GM19240 (cell line): ENCODE measurements at regions not wholly inside any gene's neighbourhood (a gene's known extent, or its start where the extent isn't known, plus 50 kb on each side); places are given as distances from the start of the nearest gene placed in this dataset.
A peak's percentile ranks its signal among the peaks of the same experiment; 100 is the strongest.

Source experiments
- DNase-seq: peaks from one replicate; pipeline ENCODE4 v3.0.0; 2011; ENCODE audit warnings: low spot score; ENCODE audit not compliant: insufficient read length

GRCh38 chr1:104671684-104672353, 922.1 kb downstream of the AMY1C start:
- no peak for DNase-seq

DNA sequence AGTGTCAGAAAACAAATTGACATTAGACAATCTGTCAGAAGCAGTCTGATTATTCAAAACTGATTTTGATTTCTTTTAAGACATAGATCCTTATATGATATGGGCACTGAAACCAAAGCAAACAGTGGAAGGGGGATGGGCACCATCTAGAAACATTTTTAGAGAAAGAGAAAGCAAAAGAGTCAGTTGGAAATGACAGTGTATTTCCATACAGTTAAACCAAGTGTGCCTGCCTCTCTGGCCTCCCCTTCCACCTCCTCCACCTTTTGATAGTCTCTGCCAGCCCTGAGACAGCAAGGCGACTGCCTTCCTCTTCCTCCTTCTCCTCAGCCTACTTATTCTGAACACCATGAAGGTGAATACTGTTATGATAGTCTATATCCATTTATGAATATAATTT, 949.7 kb downstream of the AMY1C start:
- no peak for DNase-seq

GRCh38 chr1:104702731-104703130, 953.0 kb downstream of the AMY1C start:
- DNase-seq, result no peak

GRCh38 chr1:104706631-104707147, 957.0 kb downstream of the AMY1C start:
- DNase-seq, result no peak

- DNase-seq, result no peak
Measured at GRCh38 chr1:104718752-104719151, 969.1 kb downstream of the AMY1C start.

GRCh38 chr1:104720741-104721140, 971.0 kb downstream of the AMY1C start:
- DNase-seq, result no peak

DNA sequence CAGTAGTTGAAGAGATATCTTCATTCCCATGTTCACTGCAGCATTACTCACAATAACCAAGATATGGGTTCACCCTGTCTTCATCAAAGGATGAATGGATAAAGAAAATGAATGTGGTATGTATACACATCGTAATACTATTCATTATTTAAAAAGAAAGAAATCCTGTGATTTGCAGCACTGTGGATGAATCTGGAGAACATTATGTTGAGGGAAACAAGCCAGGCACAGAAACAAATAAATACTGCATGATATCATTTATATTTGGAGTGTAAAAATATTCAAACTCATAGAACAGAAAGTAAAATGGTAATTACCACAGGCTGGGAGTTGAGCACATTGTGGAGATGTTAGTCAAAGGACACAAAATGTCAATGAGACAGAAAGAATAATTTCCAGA, 977.2 kb downstream of the AMY1C start:
- no peak for DNase-seq

GRCh38 chr1:104733866-104734265, 984.2 kb downstream of the AMY1C start:
- no peak for DNase-seq

DNA sequence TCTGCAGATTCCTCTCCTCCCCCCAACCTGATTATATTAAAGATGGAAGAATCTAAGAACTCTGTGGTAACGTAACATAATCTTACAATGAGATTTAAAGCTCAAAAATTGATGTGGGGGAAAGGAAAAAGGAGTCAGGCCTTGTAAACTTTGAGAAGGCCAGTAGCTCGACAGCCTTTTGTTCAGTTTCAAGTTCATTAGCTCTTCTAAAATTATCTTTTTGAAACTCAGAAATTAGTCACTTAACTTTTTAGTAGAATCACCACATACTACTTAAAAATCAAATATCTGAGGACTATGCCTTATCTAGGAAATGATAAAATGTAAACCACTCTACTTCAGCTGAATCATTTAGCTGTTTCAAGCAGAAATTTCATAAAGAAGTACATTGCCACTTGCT, 996.2 kb downstream of the AMY1C start:
- DNase-seq, result no peak

GRCh38 chr1:104746994-104747393, 997.3 kb downstream of the AMY1C start:
- DNase-seq, result no peak

GRCh38 chr1:104760017-104760416, 1010.3 kb downstream of the AMY1C start:
- DNase-seq, result no peak

- DNase-seq, result no peak
Measured at GRCh38 chr1:104761961-104762570, 1012.4 kb downstream of the AMY1C start.

DNA sequence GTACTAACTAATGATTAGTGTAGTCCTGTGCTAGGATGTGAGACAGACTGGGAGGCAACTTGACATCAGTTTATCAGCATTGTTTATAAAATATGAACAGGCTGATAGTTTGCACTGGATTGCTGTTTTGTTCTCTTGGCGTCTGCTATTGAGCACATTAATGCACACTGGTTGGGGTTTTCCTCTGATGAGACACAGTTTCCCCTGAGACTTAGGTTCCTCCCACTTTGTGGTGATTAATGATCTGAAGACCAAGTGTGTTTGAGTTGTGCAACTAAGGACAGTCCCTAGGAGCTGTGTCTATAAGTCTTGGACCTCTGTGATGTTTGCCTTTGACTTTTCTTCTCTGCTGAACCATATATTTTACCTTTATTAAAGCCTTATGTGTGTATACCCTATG, 1015.4 kb downstream of the AMY1C start:
- no peak for DNase-seq

DNA sequence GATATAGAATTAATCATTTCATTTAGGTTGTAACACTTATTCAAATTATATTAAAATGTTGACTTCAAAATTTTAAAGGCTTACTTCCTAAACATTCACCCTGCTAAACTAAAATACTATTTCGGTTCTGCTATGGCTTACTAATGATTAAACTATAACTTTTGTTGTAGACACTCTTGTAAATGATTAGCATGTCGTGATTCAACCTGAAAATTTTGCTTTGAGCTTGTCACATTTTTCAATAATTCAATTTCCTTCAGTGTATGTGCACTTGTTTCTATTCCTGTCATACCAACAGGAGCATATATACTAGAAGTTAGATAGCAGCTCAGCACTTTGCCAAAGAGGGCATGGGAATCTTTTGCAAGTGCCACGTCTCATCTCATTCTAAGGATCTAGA, 1018.8 kb downstream of the AMY1C start:
- no peak for DNase-seq

DNA sequence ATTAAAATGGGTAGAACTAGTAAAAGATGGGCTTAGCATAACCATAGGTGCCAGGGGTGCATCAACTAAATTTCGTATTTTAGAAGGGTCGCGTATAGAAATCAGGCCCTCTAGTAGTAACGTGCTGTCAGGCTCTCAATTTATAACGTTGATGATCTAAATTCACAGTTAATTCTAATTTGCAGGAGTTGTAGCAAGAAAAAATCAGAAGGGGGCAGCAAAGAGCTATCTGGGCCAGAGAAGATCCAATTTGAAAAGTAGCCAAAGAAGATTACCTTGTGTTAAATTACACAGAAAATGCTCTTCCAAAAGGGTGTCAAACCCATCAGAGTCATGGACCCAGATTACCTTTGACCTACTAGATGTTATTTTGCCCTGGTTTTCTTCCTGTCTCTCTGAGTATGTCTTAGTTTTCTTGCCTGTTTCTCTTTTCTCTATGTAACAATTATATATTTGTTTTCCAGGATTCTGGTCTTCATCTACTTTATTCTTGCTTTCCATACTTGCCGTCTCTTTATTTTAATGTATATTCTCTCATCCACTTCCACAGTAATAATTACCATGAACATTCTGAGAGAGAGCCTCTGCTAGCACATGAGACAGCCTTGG, 1030.9 kb downstream of the AMY1C start:
- DNase-seq, result peak; percentile 30

DNA sequence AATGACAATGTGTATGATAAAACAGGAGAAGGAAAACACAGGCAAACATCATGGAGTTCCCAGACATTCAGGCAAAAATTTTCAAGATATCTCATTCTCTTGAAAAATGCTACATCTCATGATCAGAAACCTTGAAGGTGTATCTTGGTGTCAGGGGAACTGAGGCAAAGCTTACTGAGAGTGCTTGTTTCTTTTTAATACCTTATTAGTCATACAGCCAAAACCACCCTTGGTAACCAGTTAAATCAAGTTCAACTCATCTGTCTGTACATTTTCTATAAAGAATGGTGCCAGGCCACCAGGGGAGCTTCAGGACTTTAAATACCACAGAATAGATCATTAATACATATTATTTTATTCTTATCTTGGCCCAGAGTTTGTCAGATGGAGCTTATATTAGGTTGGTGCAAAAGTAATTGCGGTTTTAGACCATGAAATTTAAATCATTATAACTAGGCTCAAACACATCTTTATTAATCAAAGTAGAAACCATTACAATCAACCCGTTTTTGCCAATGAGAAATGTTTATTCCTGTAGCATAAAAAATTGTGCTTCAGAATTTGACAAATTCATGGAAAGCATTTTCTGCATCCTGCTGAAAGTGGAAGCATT, 1036.0 kb downstream of the AMY1C start:
- DNase-seq, result no peak

DNA sequence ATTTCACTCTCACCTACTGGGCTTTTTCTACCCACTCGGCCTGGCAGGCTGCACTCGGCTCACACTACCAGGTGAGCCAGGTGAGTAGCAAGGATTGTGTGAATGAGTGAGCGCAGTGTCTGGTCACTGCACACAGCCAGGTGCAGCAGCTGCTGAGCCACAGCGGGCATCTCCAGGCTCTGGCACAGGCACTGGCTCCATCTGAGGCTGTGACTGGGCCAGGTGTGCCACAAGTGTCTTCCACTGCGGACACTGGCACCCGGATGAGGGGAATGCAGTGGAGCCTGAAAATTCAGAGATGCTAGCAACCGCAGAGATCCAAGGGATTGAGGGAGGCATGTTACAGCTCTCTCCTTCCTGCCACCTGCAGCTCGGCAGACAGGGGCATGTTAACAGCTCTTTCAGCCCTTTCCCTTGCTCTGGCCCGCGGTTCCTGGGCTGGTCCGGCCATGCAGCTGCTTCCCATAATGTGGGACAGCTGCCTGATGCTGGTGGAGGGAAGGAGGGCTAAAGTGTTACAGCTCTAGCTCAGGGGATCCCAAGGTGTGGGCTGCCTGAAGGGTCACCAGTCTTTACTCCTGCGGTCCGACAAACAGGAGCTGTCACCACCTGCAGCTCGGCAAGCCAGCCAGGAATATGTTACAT, 1038.3 kb downstream of the AMY1C start:
- no peak for DNase-seq

GRCh38 chr1:104791030-104791429, 1041.3 kb downstream of the AMY1C start:
- DNase-seq, result no peak

DNA sequence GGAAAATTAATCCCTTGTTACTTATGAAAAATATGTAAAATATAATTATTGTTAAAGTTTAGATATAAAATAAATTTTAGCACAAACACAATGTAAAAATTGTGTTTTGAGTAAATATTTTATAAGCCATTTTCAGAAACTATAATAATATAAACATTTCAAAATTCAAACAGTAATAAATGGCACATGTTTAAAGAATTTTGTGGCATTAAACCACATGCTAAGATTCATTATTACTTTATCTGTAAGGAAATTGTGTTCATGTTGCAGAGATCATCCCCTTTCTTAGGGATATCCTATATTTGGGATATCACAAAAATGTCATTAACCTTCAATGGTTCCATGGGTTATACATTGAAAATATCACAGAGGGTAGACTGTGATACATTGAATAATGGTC, 1044.3 kb downstream of the AMY1C start:
- no peak for DNase-seq

GRCh38 chr1:104795931-104796330, 1046.2 kb downstream of the AMY1C start:
- no peak for DNase-seq

DNA sequence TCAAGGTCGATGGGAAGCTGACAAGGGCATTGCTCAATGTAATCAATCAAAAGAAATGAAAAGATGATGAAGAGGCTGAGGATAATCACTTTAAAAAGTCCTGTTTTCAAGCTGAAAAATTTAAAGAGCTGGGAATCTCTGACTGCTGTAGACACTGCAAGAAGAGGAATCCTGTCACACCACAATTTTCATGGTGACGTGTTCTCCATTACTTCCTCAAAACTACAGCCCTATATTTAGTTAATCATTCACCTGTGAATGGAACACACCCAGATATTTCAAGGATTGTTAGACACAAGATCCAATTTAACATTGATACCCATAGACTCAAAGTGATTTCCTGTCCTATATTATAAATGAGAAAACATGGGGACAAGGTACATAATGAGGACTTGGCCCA, 1048.3 kb downstream of the AMY1C start:
- no peak for DNase-seq

DNA sequence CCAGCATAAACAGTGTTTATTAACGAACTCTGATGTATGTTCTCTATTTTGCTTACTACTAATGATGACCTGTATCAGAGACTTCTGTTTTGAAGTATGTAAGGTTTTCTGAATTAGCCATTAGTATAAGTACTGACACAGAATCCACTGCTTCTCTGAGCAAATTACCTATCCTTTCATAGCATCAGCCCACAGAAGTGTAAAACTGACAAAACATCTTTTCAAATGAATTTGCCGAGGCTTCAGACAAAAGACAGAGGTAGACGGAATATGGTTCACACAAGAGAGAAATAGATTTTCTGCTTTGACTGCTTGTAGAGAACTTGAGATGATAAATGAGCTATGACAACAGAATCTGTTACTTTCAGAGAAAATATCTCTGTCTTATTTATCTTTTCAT, 1051.6 kb downstream of the AMY1C start:
- no peak for DNase-seq
